Liver (tissue), 3 donors: ENCODE measurements at regions not wholly inside any gene's neighbourhood (a gene's known extent, or its start where the extent isn't known, plus 50 kb on each side); places are given as distances from the start of the nearest gene placed in this dataset.

Source experiments
- ATF3 ChIP-seq: IDR thresholded peaks from 2 replicates; pipeline ENCODE4 v1.6.1; 2016; ENCODE audit warnings: antibody characterized with exemption
- CTCF ChIP-seq: fragments of 150-350 bp; IDR thresholded peaks from 2 replicates; pipeline ENCODE4 v1.5.1; 2017; ENCODE audit warnings: improper control_type of control experiment, low read depth, low read length; ENCODE audit not compliant: missing input control
- FOXA2 ChIP-seq: IDR thresholded peaks from 2 replicates; pipeline ENCODE4 v1.6.1; 2016; ENCODE audit warnings: antibody characterized with exemption
- GABPA ChIP-seq, 2 donors: IDR thresholded peaks in 1 of 2; conservative IDR thresholded peaks in 1 of 2; 2 replicates each; pipeline ENCODE4 v1.6.1; 2016; ENCODE audit warnings: antibody characterized with exemption in 2 of 2, mild to moderate bottlenecking in 1 of 2, moderate library complexity in 1 of 2
- JUND ChIP-seq, 2 donors: IDR thresholded peaks; 2 replicates each; pipeline ENCODE4 v1.6.1; 2016; ENCODE audit warnings: antibody characterized with exemption in 2 of 2
- MAX ChIP-seq: IDR thresholded peaks from 2 replicates; pipeline ENCODE4 v1.6.1; 2016; ENCODE audit warnings: antibody characterized with exemption
- YY1 ChIP-seq: IDR thresholded peaks from 2 replicates; pipeline ENCODE4 v1.6.1; 2016; ENCODE audit warnings: antibody characterized with exemption, mild to moderate bottlenecking
- TF ChIP-seq, protein P1 (sequence below): IDR thresholded peaks from 2 replicates; pipeline ENCODE4 v1.6.1; 2016; ENCODE audit warnings: antibody characterized with exemption, mild to moderate bottlenecking
- donor health status: healthy.
- donor health status: healthy.

DNA sequence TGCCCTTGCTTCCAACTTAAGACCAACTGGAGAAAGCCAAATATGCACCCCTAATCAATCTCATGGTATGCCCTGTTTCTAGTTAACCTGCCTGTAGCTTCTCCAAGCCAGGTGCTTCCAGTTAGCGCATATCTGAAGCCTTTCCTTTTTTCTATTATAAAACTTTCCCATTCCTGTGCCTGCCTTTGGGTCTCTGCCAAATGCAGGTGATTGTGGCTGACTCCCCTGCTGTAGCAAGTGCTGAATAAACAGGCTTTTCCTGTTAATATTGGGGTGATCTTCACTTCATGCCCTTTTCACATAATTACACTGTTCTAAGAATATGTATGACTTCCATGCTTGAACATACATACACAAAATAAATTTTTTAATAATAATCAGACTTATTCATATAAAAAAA is 207.4 kb downstream of the TANC2 start:
- no peak for TF ChIP-seq CTCF
- TF ChIP-seq, protein P1, sequence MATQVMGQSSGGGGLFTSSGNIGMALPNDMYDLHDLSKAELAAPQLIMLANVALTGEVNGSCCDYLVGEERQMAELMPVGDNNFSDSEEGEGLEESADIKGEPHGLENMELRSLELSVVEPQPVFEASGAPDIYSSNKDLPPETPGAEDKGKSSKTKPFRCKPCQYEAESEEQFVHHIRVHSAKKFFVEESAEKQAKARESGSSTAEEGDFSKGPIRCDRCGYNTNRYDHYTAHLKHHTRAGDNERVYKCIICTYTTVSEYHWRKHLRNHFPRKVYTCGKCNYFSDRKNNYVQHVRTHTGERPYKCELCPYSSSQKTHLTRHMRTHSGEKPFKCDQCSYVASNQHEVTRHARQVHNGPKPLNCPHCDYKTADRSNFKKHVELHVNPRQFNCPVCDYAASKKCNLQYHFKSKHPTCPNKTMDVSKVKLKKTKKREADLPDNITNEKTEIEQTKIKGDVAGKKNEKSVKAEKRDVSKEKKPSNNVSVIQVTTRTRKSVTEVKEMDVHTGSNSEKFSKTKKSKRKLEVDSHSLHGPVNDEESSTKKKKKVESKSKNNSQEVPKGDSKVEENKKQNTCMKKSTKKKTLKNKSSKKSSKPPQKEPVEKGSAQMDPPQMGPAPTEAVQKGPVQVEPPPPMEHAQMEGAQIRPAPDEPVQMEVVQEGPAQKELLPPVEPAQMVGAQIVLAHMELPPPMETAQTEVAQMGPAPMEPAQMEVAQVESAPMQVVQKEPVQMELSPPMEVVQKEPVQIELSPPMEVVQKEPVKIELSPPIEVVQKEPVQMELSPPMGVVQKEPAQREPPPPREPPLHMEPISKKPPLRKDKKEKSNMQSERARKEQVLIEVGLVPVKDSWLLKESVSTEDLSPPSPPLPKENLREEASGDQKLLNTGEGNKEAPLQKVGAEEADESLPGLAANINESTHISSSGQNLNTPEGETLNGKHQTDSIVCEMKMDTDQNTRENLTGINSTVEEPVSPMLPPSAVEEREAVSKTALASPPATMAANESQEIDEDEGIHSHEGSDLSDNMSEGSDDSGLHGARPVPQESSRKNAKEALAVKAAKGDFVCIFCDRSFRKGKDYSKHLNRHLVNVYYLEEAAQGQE, result no peak
- no peak for TF ChIP-seq FOXA2
- TF ChIP-seq YY1, result no peak
- no peak for TF ChIP-seq GABPA (IDR thresholded peaks at IDR 0.05 in 1 of 2, conservative IDR thresholded peaks at IDR 0.05 in 1 of 2)
- TF ChIP-seq ATF3, result no peak
- no peak for TF ChIP-seq MAX
- no peak for TF ChIP-seq JUND (IDR thresholded peaks at IDR 0.05)
